ENCODE measurements at regions not wholly inside any gene's neighbourhood (a gene's known extent, or its start where the extent isn't known, plus 50 kb on each side); places are given as distances from the start of the nearest gene placed in this dataset.

DNA sequence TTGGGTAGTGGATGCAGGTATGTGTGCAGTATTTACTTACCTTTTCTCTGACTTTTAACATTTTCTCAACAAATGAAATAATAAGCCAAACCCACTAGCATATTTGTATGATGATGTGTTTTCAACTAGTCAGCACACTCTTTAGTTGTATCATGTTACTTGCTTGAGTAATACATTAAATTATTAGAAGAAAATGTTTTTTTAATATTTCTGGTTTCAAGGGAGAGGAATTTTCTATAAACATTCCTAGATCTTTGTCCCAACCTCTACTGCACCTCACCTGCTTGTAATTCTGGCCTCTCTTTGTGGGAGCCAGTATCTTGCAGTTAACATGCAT lies 161.8 kb upstream of the CBLB start:
- POLR2A ChIA-PET = no interaction called here

DNA sequence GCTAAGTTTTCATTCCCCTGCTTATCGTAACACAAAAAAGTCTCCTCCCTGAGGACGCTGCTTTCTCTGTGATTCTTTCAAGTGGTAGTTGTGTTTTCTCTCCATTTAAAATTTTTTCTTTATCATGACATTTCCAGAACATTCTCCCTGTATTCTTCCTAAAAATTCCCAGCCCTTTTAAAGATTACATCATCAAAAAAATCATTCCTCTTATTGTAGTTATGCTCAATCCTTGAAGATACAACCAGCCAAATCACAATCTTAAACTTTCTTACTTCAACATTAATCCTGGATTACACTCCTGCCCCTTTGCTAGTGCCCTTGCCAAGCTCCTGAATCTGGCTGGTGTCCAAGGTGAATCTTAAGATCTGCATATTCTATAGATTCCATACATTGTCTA lies 163.7 kb upstream of the CBLB start:
- Histone ChIP-seq H3K27me3 (ENCODE audit: control insufficient read depth, insufficient read depth, low read length) (no peaks in the 10 kb centered on the region), H3K36me3 (ENCODE audit: control insufficient read depth, insufficient read depth, low read length) (no peaks in the 10 kb centered on the region), H3K4me3 (ENCODE audit: low read depth, low read length) (no peak overlapping the region)
- TF ChIP-seq, protein P1, sequence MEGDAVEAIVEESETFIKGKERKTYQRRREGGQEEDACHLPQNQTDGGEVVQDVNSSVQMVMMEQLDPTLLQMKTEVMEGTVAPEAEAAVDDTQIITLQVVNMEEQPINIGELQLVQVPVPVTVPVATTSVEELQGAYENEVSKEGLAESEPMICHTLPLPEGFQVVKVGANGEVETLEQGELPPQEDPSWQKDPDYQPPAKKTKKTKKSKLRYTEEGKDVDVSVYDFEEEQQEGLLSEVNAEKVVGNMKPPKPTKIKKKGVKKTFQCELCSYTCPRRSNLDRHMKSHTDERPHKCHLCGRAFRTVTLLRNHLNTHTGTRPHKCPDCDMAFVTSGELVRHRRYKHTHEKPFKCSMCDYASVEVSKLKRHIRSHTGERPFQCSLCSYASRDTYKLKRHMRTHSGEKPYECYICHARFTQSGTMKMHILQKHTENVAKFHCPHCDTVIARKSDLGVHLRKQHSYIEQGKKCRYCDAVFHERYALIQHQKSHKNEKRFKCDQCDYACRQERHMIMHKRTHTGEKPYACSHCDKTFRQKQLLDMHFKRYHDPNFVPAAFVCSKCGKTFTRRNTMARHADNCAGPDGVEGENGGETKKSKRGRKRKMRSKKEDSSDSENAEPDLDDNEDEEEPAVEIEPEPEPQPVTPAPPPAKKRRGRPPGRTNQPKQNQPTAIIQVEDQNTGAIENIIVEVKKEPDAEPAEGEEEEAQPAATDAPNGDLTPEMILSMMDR (IDR thresholded peaks at IDR 0.05; ENCODE audit: insufficient read depth, low read depth, low read length) = no peak
- CTCF ChIA-PET = interaction anchor here (1.1 kb wide), 1 partner anchor 10 kb away, joined by 3 read pairs; no protein-coding TSS in a partner anchor
- POLR2A ChIA-PET = no interaction called here
- no peak for DNase-seq (ENCODE audit: low read depth)

More for the DNA sequence above, 161.8 kb upstream of the CBLB start:
- H3K4me3 ChIP-seq (ENCODE audit: low read depth, low read length) = no peak overlapping the region
- H3K27me3 ChIP-seq (ENCODE audit: control insufficient read depth, insufficient read depth, low read length) = no peaks in the 10 kb centered on the region
- no peak for DNase-seq (ENCODE audit: low read depth)
- H3K36me3 ChIP-seq (ENCODE audit: control insufficient read depth, insufficient read depth, low read length) = no peaks in the 10 kb centered on the region
- CTCF ChIA-PET = no interaction called here
- TF ChIP-seq, protein P1 (IDR thresholded peaks at IDR 0.05; ENCODE audit: insufficient read depth, low read depth, low read length) = no peak

DNA sequence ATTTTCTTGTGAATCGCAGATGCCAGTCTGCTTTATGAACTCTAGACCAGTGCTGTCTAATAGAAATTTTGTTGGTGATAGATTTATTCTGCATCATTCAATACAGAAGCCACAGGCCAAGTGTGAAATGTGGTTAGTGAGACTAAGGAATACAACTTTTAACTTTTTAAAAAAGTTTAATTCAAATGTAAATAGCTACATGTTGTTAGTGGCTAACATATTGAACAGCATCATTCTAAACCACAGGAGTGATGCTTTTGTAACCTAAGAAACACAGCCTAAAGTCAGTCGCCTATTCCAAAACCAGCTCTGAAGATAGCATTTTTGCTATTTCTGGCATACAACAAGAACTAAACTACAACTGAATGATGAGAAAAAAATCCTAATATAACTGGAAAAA lies 164.8 kb upstream of the CBLB start:
- TF ChIP-seq, protein P1 (IDR thresholded peaks at IDR 0.05; ENCODE audit: insufficient read depth, low read depth, low read length) = no peak
- no peak for DNase-seq (ENCODE audit: low read depth)
- ChIA-PET POLR2A (no interaction called here), CTCF (interaction anchor here (0.8 kb wide), 1 partner anchor 9 kb away, joined by 3 read pairs; no protein-coding TSS in a partner anchor)
- Histone ChIP-seq H3K27me3 (ENCODE audit: control insufficient read depth, insufficient read depth, low read length) (no peaks in the 10 kb centered on the region), H3K4me3 (ENCODE audit: low read depth, low read length) (no peak overlapping the region), H3K36me3 (ENCODE audit: control insufficient read depth, insufficient read depth, low read length) (no peaks in the 10 kb centered on the region)

DNA sequence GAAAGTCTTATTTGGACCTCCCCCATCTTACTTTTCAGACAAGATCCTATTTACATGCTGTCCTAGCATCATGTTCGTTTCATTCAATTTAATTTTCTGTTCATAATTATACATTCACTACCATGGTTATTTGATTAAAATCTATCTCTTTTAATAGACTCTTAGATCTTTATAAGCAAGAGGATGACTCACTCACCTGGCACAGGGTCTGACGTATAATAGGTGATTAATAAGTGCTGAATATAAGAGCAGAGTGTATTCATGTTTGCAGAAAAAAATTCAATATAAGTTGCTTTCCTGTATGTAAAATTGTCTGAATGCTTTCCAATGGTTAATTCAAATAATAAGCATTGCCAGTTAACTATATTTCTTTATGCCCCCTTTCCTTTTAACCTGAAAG lies 165.5 kb upstream of the CBLB start:
- TF ChIP-seq, protein P1 (IDR thresholded peaks at IDR 0.05; ENCODE audit: insufficient read depth, low read depth, low read length) = no peak
- CTCF ChIA-PET = interaction anchor here (0.5 to 1.0 kb wide), 3 partner anchors 8 to 35 kb away, joined by 3 read pairs; no protein-coding TSS in a partner anchor
- no peak for DNase-seq (ENCODE audit: low read depth)

DNA sequence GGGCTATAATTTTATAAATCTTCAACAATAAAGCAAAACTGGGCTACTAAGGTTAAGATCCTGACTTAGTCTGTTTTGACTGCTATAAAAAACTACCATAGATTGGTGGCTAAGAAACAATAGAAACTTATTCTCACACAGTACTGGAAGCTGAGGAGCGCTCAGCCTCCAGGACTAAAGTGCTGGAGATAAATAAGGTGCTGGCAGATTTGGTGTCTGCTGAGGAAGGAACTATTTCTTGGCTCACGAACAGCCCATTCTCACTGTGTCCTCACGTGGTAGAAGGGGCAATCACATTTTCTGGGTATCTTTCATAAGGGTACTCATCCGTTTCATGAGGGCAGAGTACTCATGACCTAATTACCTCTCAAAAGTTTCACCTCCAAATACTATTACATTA lies 166.8 kb upstream of the CBLB start:
- CTCF ChIA-PET = no interaction called here

More for the DNA sequence above, 165.5 kb upstream of the CBLB start:
- no peaks in the 10 kb centered on the region for H3K27me3 ChIP-seq (ENCODE audit: control insufficient read depth, insufficient read depth, low read length)
- no peak overlapping the region for H3K4me3 ChIP-seq (ENCODE audit: low read depth, low read length)
- no peaks in the 10 kb centered on the region for H3K36me3 ChIP-seq (ENCODE audit: control insufficient read depth, insufficient read depth, low read length)
- POLR2A ChIA-PET = no interaction called here

More for the DNA sequence above, 166.8 kb upstream of the CBLB start:
- Histone ChIP-seq H3K27me3 (ENCODE audit: control insufficient read depth, insufficient read depth, low read length) (no peaks in the 10 kb centered on the region), H3K36me3 (ENCODE audit: control insufficient read depth, insufficient read depth, low read length) (no peaks in the 10 kb centered on the region), H3K4me3 (ENCODE audit: low read depth, low read length) (no peak overlapping the region)
- POLR2A ChIA-PET = no interaction called here
- DNase-seq (ENCODE audit: low read depth) = no peak
- TF ChIP-seq, protein P1 (IDR thresholded peaks at IDR 0.05; ENCODE audit: insufficient read depth, low read depth, low read length) = no peak
